RWPE2 (cell line): ENCODE measurements at regions not wholly inside any gene's neighbourhood (a gene's known extent, or its start where the extent isn't known, plus 50 kb on each side); places are given as distances from the start of the nearest gene placed in this dataset.

ENCODE experiments used
- ATAC-seq: fragments of 200-7000 bp; cut with Tn5 transposase; 3 replicates; pipeline ENCODE4 v1.9.1; 2021; ENCODE audit warnings: low read depth
- DNase-seq: peaks from one replicate; pipeline ENCODE4 v3.0.0-alpha.2; 2020; ENCODE audit warnings: low spot score
- H3K27ac ChIP-seq: fragments of 450-650 bp; 2 replicates; pipeline ENCODE4 v1.5.1; 2017; ENCODE audit warnings: mild to moderate bottlenecking; ENCODE audit not compliant: poor library complexity, severe bottlenecking
- H3K27me3 ChIP-seq: fragments of 250-450 bp; sonication (Bioruptor Pico); 2 replicates; pipeline ENCODE4 v1.5.1; 2021; ENCODE audit warnings: mild to moderate bottlenecking, moderate library complexity; ENCODE audit not compliant: insufficient read depth, poor library complexity, severe bottlenecking
- H3K36me3 ChIP-seq: fragments of 250-450 bp; sonication (Bioruptor Pico); 2 replicates; pipeline ENCODE4 v1.5.1; 2020; ENCODE audit warnings: low read depth, mild to moderate bottlenecking, moderate library complexity
- H3K4me1 ChIP-seq: fragments of 250-450 bp; sonication (Bioruptor Pico); 2 replicates; pipeline ENCODE4 v1.5.1; 2021; ENCODE audit warnings: mild to moderate bottlenecking, moderate library complexity; ENCODE audit not compliant: insufficient read depth, poor library complexity, severe bottlenecking
- H3K4me3 ChIP-seq: fragments of 250-450 bp; sonication (Bioruptor Pico); 2 replicates; pipeline ENCODE4 v1.5.1; 2021; ENCODE audit warnings: mild to moderate bottlenecking, moderate library complexity; ENCODE audit not compliant: severe bottlenecking
- H3K9me3 ChIP-seq: fragments of 250-450 bp; sonication (Bioruptor Pico); 2 replicates; pipeline ENCODE4 v1.5.1; 2021; ENCODE audit warnings: mild to moderate bottlenecking, moderate library complexity; ENCODE audit not compliant: severe bottlenecking
- TF ChIP-seq, protein P1 (sequence below): fragments of 450-650 bp; IDR thresholded peaks from one replicate; pipeline ENCODE4 v1.5.1; 2017; ENCODE audit warnings: mild to moderate bottlenecking, moderate library complexity; ENCODE audit not compliant: poor library complexity, severe bottlenecking

DNA sequence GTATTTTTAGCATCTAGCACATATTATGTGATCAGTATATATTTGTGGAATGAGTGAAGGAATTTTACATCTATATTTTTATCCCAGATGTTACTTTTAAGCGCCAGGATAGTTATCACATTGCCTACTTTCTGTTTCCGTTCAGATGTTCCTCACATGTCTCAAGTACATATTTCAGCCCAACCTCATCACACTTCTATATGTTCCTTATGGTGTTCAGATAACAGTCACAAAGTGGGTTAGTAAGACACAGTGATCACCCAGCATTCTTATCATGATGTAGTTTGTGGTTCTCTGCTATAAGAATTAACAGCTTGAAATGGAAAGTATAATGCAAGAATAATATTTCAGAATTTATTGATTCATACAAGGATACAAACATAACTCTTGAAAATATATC, 170.0 kb upstream of the RASA1 start:
- no peak overlapping the region for H3K27ac ChIP-seq
- TF ChIP-seq, protein P1, sequence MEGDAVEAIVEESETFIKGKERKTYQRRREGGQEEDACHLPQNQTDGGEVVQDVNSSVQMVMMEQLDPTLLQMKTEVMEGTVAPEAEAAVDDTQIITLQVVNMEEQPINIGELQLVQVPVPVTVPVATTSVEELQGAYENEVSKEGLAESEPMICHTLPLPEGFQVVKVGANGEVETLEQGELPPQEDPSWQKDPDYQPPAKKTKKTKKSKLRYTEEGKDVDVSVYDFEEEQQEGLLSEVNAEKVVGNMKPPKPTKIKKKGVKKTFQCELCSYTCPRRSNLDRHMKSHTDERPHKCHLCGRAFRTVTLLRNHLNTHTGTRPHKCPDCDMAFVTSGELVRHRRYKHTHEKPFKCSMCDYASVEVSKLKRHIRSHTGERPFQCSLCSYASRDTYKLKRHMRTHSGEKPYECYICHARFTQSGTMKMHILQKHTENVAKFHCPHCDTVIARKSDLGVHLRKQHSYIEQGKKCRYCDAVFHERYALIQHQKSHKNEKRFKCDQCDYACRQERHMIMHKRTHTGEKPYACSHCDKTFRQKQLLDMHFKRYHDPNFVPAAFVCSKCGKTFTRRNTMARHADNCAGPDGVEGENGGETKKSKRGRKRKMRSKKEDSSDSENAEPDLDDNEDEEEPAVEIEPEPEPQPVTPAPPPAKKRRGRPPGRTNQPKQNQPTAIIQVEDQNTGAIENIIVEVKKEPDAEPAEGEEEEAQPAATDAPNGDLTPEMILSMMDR = no peak
- no peak for ATAC-seq
- H3K4me3 ChIP-seq = no peak overlapping the region
- H3K36me3 ChIP-seq = no peaks in the 10 kb centered on the region
- DNase-seq = no peak
- H3K4me1 ChIP-seq = peaks cover 9% of the 10 kb centered on the region
- no peaks in the 10 kb centered on the region for H3K9me3 ChIP-seq
- no peaks in the 10 kb centered on the region for H3K27me3 ChIP-seq

DNA sequence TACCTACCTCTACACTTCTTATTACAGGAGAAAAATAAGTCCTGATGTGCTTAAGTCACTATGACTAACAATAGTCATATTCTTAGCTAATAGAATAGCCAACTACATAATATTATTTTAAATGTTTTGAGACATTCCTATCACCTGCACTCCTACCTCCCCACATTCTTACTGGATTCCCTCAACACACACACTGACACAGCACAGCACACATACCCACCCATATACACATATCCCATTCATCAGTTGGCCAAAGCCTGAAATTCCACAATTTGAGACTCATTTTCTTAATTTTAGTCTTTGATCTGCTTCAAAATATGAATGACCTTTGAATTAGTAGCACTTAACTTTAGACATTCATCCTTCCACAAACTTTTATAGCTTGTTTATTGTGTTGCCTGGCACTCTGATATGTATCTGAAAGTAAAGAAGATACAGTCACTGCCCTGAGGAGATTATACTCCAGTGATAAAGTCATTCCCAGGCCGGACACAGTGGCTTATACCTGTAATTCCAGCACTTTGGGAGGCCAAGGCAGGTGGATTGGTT, 168.3 kb upstream of the RASA1 start:
- TF ChIP-seq, protein P1 = no peak

DNA sequence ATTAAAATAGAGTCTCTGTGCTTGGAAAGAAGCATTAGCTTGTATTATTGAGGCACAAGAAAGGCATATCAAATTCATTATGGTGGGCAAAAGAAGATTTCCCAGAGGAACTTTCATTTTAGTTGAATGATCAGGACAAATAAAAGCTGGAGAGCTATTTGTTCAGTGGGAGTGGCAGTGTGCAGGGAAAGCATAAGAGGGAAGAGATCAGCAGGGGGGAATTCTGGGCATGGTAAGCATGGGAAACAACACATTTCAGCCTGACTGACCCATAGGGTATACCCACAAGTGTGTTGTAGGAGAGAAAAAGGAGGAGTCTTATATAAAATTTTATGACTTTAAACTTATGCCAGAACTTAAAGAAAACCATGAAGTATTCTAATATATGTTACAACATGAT, 167.7 kb upstream of the RASA1 start:
- Histone ChIP-seq H3K4me1 (peaks cover 11% of the 10 kb centered on the region), H3K9me3 (no peaks in the 10 kb centered on the region), H3K36me3 (no peaks in the 10 kb centered on the region), H3K27ac (peak overlapping the region; percentile 23), H3K4me3 (no peak overlapping the region), H3K27me3 (no peaks in the 10 kb centered on the region)
- DNase-seq (no peak), ATAC-seq (no peak)
- TF ChIP-seq, protein P1 = no peak

More for the DNA sequence above, 168.3 kb upstream of the RASA1 start:
- ATAC-seq = peak; percentile 76
- no peak for DNase-seq
- Histone ChIP-seq H3K9me3 (no peaks in the 10 kb centered on the region), H3K4me3 (no peak overlapping the region), H3K4me1 (peaks cover 11% of the 10 kb centered on the region), H3K27ac (peak overlapping the region; percentile 23), H3K36me3 (no peaks in the 10 kb centered on the region), H3K27me3 (no peaks in the 10 kb centered on the region)

DNA sequence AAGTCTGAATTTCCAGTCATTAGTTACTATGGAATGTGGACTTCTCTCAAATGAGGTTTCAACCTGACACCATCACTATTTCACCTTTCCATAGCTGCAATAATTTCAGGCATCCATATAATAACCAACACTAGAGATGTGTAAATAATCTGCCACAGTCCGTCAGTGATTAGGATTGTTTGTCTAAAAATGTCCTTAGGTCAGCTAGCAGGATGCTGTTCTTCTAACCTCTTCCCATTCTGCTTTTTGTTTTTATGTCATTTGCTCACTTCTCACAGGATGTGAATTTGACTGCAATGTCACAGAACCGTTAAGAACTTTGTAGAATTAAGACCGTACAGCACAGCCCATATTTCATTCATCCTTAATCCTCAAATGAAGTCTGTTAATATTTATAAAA, 166.4 kb upstream of the RASA1 start:
- Histone ChIP-seq H3K36me3 (no peaks in the 10 kb centered on the region), H3K4me1 (peaks cover 11% of the 10 kb centered on the region), H3K4me3 (no peak overlapping the region), H3K27me3 (no peaks in the 10 kb centered on the region), H3K27ac (no peak overlapping the region), H3K9me3 (no peaks in the 10 kb centered on the region)
- DNase-seq = no peak
- no peak for ATAC-seq
- TF ChIP-seq, protein P1 = no peak

DNA sequence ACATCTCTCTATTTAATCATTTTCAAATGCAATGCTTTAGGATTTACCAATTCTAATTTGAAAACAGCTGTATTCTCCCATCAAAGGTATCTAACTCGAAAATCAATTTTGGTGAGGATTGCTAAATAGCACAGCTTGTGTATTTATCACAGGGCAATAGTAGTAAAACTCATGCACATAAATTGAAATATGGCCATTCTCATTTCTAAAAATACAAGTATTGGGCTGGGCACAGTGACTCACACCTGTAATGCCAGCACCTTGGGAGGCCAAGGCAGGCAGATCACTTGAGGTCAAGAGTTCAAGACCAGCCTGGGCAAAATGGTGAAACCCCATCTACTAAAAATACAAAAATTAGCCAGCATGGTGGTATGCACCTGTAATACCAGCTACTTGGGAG, 164.8 kb upstream of the RASA1 start:
- no peak for DNase-seq

More for the DNA sequence above, 164.8 kb upstream of the RASA1 start:
- TF ChIP-seq, protein P1 = no peak
- H3K27ac ChIP-seq = no peak overlapping the region
- no peaks in the 10 kb centered on the region for H3K36me3 ChIP-seq
- no peak overlapping the region for H3K4me3 ChIP-seq
- no peaks in the 10 kb centered on the region for H3K27me3 ChIP-seq
- H3K4me1 ChIP-seq = peaks cover 14% of the 10 kb centered on the region
- H3K9me3 ChIP-seq = no peaks in the 10 kb centered on the region
- no peak for ATAC-seq
